Prostate gland (tissue), 2 donors: ENCODE measurements at regions not wholly inside any gene's neighbourhood (a gene's known extent, or its start where the extent isn't known, plus 50 kb on each side); places are given as distances from the start of the nearest gene placed in this dataset.
"Not testable (repeated sequence)": the region's sequence is repeated elsewhere in the genome, so short reads cannot be mapped to it uniquely, and the experiment has no call there.

Source experiments
- DNase-seq: peaks from one replicate; pipeline ENCODE4 v3.0.0-alpha.2; 2019; ENCODE audit warnings: low spot score
- H3K27ac ChIP-seq, 2 donors: fragments of 200-600 bp; sonication (generic); 2 replicates each; pipeline ENCODE4 v1.5.1; 2017 to 2019
- H3K27me3 ChIP-seq: fragments of 200-600 bp; sonication (generic); replicated peaks from 2 replicates; pipeline ENCODE4 v1.5.1; 2019; ENCODE audit not compliant: insufficient read depth
- H3K36me3 ChIP-seq, 2 donors: fragments of 200-600 bp; sonication (generic); 1 replicate in 1 of 2; 2 replicates in 1 of 2; pipeline versions ENCODE4 v1.5.1 to v1.8.1; 2017 to 2019
- H3K4me1 ChIP-seq: fragments of 200-600 bp; sonication (generic); replicated peaks from 2 replicates; pipeline ENCODE4 v1.5.1; 2019
- H3K4me3 ChIP-seq, 2 donors: fragments of 200-600 bp; sonication (generic); 2 replicates each; pipeline ENCODE4 v1.5.1; 2017 to 2019
- H3K9me3 ChIP-seq: fragments of 200-600 bp; sonication (generic); 2 replicates; pipeline ENCODE4 v1.5.1; 2017
- POLR2A ChIP-seq: fragments of 450-650 bp; IDR thresholded peaks from one replicate; pipeline ENCODE4 v1.6.1; 2016; ENCODE audit warnings: antibody characterized with exemption, mild to moderate bottlenecking
- POLR2AphosphoS5 ChIP-seq: sonication (generic); formaldehyde crosslinking; IDR thresholded peaks from one replicate; pipeline ENCODE4 v1.6.1; 2017; ENCODE audit warnings: antibody characterized with exemption
- WGBS: methylation state at CpG from one replicate; pipeline ENCODE4 v1.1.5; 2018; 5-methylcytosine and 5-hydroxymethylcytosine counted together
- intact Hi-C: fragments of 100-400 bp; cut with DNase I; formaldehyde crosslinking; loops from one replicate; pipeline ENCODE4 v1.14.2; 2022
- TF ChIP-seq, protein P1 (sequence below), 4 experiments: fragments of 200-600 bp in 2 of 4; fragments of 450-650 bp in 2 of 4; sonication (generic) in 2 of 4; IDR thresholded peaks; 1 replicate in 3 of 4; 2 replicates in 1 of 4; pipeline ENCODE4 v1.5.1; 2016 to 2019; ENCODE audit warnings: antibody characterized with exemption in 4 of 4, mild to moderate bottlenecking in 2 of 4, moderate library complexity in 2 of 4

DNA sequence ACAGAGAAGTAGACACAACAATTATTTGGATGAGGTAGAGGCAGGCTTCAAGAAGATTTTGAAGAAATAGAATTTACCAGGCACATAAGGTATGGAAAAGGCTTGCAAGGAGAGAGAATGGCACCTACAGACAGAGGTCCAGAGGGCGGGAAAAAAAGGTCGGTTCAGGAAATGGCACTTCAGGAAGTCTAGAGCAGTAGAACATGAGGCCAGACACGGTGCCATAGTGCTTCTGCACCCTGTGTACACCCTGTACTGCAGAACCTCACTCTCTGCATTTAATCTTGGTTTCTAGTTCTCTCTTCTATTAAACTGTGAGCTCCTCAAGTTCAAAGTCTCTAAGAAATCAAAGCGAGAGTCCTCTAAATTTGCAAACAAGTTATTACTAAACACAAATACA is 113.4 kb upstream of the C2CD4B start:
- no peak overlapping the region for H3K4me3 ChIP-seq
- no peaks in the 10 kb centered on the region for H3K36me3 ChIP-seq
- no peaks in the 10 kb centered on the region for H3K27me3 ChIP-seq
- intact Hi-C loops, result no loop called here
- no peak for DNase-seq
- no peak for TF ChIP-seq POLR2AphosphoS5
- no peak for TF ChIP-seq POLR2A
- TF ChIP-seq, protein P1, sequence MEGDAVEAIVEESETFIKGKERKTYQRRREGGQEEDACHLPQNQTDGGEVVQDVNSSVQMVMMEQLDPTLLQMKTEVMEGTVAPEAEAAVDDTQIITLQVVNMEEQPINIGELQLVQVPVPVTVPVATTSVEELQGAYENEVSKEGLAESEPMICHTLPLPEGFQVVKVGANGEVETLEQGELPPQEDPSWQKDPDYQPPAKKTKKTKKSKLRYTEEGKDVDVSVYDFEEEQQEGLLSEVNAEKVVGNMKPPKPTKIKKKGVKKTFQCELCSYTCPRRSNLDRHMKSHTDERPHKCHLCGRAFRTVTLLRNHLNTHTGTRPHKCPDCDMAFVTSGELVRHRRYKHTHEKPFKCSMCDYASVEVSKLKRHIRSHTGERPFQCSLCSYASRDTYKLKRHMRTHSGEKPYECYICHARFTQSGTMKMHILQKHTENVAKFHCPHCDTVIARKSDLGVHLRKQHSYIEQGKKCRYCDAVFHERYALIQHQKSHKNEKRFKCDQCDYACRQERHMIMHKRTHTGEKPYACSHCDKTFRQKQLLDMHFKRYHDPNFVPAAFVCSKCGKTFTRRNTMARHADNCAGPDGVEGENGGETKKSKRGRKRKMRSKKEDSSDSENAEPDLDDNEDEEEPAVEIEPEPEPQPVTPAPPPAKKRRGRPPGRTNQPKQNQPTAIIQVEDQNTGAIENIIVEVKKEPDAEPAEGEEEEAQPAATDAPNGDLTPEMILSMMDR (IDR thresholded peaks at IDR 0.05), result no peak
- H3K9me3 ChIP-seq, result no peaks in the 10 kb centered on the region
- 77% methylated on average over 4 of the region's 4 CpGs for whole genome bisulfite sequencing
- no peak overlapping the region for H3K27ac ChIP-seq
- H3K4me1 ChIP-seq, result no peaks in the 10 kb centered on the region

- no peaks in the 10 kb centered on the region for H3K9me3 ChIP-seq
- no peak overlapping the region for H3K4me3 ChIP-seq
- H3K27ac ChIP-seq, result no peak overlapping the region
- H3K36me3 ChIP-seq, result no peaks in the 10 kb centered on the region
- TF ChIP-seq POLR2A (no peak), POLR2AphosphoS5 (no peak)
- TF ChIP-seq, protein P1 (IDR thresholded peaks at IDR 0.05), result no peak
- 85% methylated on average over 5 of the region's 5 CpGs for WGBS
- no peaks in the 10 kb centered on the region for H3K27me3 ChIP-seq
- intact Hi-C loops, result no loop called here
- H3K4me1 ChIP-seq, result no peaks in the 10 kb centered on the region
- no peak for DNase-seq
Measured at GRCh38 chr15:62279041-62279440, 114.0 kb upstream of the C2CD4B start.

DNA sequence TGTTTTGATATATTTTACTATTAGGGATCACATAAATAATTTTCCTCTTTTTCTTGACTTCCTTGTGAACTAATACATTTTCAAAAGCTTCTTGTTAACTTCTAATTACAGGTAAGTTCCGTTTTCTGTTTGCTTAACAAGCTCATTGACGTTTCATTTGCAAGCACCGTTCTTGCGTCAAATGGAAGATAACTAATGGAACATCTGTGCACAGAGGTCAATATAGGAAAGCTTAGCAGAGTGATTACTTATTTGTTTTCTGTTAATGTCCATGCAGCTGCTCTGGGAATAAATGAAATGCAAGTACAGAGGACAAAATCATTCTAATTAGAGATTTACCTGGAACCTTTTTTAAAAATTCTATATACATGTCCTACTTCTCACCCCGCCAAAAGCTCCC is 115.5 kb upstream of the C2CD4B start:
- intact Hi-C loops, result no loop called here
- DNase-seq, result no peak
- WGBS, result 52% methylated on average over 5 of the region's 5 CpGs
- Histone ChIP-seq H3K4me1 (no peaks in the 10 kb centered on the region), H3K27ac (no peak overlapping the region), H3K27me3 (no peaks in the 10 kb centered on the region), H3K36me3 (no peaks in the 10 kb centered on the region), H3K9me3 (no peaks in the 10 kb centered on the region), H3K4me3 (no peak overlapping the region)
- TF ChIP-seq POLR2A, result no peak
- TF ChIP-seq POLR2AphosphoS5, result no peak
- TF ChIP-seq, protein P1 (IDR thresholded peaks at IDR 0.05), result no peak

GRCh38 chr15:62281801-62282200 is 116.7 kb upstream of the C2CD4B start:
- H3K36me3 ChIP-seq, intact Hi-C loops, H3K9me3 ChIP-seq, H3K27me3 ChIP-seq, H3K4me3 ChIP-seq, H3K27ac ChIP-seq, H3K4me1 ChIP-seq, DNase-seq: not testable (repeated sequence)
- 90% methylated on average over 8 of the region's 8 CpGs for WGBS

DNA sequence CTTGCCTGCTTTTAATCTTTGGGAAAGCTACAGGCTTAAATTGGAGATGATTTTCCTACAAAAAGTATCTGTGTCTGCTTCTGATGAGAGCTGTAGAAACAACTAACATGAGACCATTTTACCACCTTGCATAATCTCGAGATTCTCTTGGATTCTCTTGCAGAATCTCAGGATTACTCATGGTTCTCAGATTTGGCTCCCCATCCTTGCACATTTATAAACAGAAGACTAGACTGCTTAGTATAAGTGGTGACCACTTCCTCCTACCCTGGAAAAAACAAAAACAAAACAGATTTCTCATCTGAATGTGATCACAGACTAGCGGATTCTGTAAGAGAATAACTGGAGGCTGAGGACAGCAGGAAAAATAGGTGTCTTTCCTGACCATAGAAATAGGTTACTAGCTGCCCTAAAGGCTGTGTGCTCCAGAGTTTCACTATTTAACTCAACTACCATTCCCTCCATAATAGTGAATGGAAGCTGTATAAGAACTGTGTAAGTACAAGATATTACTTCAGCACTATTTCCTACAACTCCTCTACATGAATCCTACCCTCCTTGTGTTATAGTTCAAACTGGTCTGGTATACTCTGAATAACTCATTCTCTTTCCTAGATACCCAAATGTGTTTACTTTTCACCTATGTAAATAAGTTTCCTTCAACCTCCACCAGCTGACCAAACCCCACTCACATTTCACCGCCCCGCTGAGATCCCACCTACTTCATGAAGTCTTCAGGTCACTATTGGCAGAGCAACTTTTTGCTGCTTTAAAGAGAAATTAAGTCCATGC is 122.2 kb upstream of the C2CD4B start:
- TF ChIP-seq POLR2AphosphoS5 (no peak), POLR2A (no peak)
- TF ChIP-seq, protein P1 (IDR thresholded peaks at IDR 0.05), result no peak
- DNase-seq, result no peak
- H3K4me3 ChIP-seq, result no peak overlapping the region
- H3K36me3 ChIP-seq, result no peaks in the 10 kb centered on the region
- intact Hi-C loops, result no loop called here
- WGBS, result 67% methylated on average over 4 of the region's 4 CpGs
- H3K9me3 ChIP-seq, result no peaks in the 10 kb centered on the region
- H3K27ac ChIP-seq, result no peak overlapping the region
- no peaks in the 10 kb centered on the region for H3K4me1 ChIP-seq
- no peaks in the 10 kb centered on the region for H3K27me3 ChIP-seq
